ENCODE measurements at regions not wholly inside any gene's neighbourhood (a gene's known extent, or its start where the extent isn't known, plus 50 kb on each side); places are given as distances from the start of the nearest gene placed in this dataset.

GRCh38 chr3:106193876-106194275, 325.1 kb upstream of the CBLB start:
- no peak overlapping the region for H2AFZ ChIP-seq
- H3F3A ChIP-seq (replicated peaks; ENCODE audit: low read depth) = no peaks in the 10 kb centered on the region
- H3K27ac ChIP-seq (ENCODE audit: low read depth) = no peak overlapping the region
- no peaks in the 10 kb centered on the region; the same call in 1 of the 2 replicates for H3K9me2 ChIP-seq (ENCODE audit: insufficient read depth)
- H3K4me3 ChIP-seq = no peak overlapping the region
- no peaks in the 10 kb centered on the region for H3K27me3 ChIP-seq (ENCODE audit: insufficient read depth)
- H4K20me1 ChIP-seq (replicated peaks; ENCODE audit: insufficient read depth) = no peaks in the 10 kb centered on the region
- no peaks in the 10 kb centered on the region for H3K36me3 Mint-ChIP-seq (ENCODE audit: low read depth)
- peaks cover 16% of the 10 kb centered on the region; the same call in 1 of the 2 replicates for H3K4me1 ChIP-seq (ENCODE audit: insufficient read depth)
- no peak for ATAC-seq
- peaks cover 18% of the 10 kb centered on the region for H3K4me1 Mint-ChIP-seq
- DNase-seq (ENCODE audit: low spot score) = no peak
- no peak overlapping the region for H3K27ac Mint-ChIP-seq
- H3K27me3 Mint-ChIP-seq (ENCODE audit: insufficient read depth, low read depth, poor library complexity) = no peaks in the 10 kb centered on the region
- TF ChIP-seq CREB1 (CRISPR knock-in tag; IDR thresholded peaks at IDR 0.05; ENCODE audit: low read depth) = no peak
- no peak for TF ChIP-seq ZNF114 (CRISPR knock-in tag; IDR thresholded peaks at IDR 0.05)
- no peak for TF ChIP-seq ETS1 (IDR thresholded peaks at IDR 0.05)
- TF ChIP-seq REST (IDR thresholded peaks at IDR 0.05; ENCODE audit: unreplicated experiment) = no peak
- TF ChIP-seq EZH2phosphoT487 (IDR thresholded peaks at IDR 0.05; ENCODE audit: unreplicated experiment) = no peak
- no peak for TF ChIP-seq JUNB (IDR thresholded peaks at IDR 0.05; ENCODE audit: unreplicated experiment)
- TF ChIP-seq ZNF331 (CRISPR knock-in tag; IDR thresholded peaks at IDR 0.05; ENCODE audit: low read depth) = no peak
- TF ChIP-seq ZNF462 (CRISPR knock-in tag; IDR thresholded peaks at IDR 0.05) = no peak
- no peak for TF ChIP-seq CTCF (conservative IDR thresholded peaks at IDR 0.05; ENCODE audit: low read depth in 2 of 2)
- no peak for TF ChIP-seq EZH2 (IDR thresholded peaks at IDR 0.05; ENCODE audit: low read depth, unreplicated experiment)
- no peak for TF ChIP-seq NANOG (IDR thresholded peaks at IDR 0.05; ENCODE audit: borderline replicate concordance)
- no peak for TF ChIP-seq STAT1 (IDR thresholded peaks at IDR 0.05; ENCODE audit: unreplicated experiment)
- TF ChIP-seq POLR2AphosphoS5 (IDR thresholded peaks at IDR 0.05; ENCODE audit: low read depth) = no peak
- H3K9me3 Mint-ChIP-seq = no peaks in the 10 kb centered on the region
- H3K79me2 ChIP-seq (replicated peaks; ENCODE audit: insufficient read depth) = no peaks in the 10 kb centered on the region
- H3K36me3 ChIP-seq (ENCODE audit: insufficient read depth) = no peaks in the 10 kb centered on the region
- no peak overlapping the region for H3K4me3 Mint-ChIP-seq
- H3K4me2 ChIP-seq = no peak overlapping the region

All from GM23338 (cell line).